ENCODE measurements at regions not wholly inside any gene's neighbourhood (a gene's known extent, or its start where the extent isn't known, plus 50 kb on each side); places are given as distances from the start of the nearest gene placed in this dataset.

DNA sequence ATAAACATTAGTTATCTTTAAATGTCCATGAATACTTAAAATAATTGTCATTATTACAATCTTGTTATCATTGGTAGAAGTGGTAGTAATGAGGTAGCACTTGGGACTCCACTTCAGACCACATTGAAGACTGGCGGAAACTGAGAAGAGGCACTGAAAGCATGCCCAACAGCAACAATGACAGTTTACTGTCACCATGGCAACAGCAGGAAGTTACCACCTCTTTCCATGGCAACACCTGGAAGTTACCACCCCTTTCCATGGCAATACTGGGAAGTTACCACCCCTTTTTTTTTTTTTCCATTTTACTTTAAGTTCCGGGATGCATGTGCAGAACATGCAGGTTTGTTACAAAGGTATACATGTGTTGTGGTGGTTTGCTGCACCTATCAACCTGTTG lies 494.9 kb upstream of the RBFOX1 start:
- TF ChIP-seq CREB5 (CRISPR knock-in tag; IDR thresholded peaks at IDR 0.05; ENCODE audit: low read depth): no peak
- TF ChIP-seq ESRRG (CRISPR knock-in tag; IDR thresholded peaks at IDR 0.05): no peak
- TF ChIP-seq RARB (CRISPR knock-in tag; IDR thresholded peaks at IDR 0.05): no peak
- no peak for TF ChIP-seq BACH2 (CRISPR knock-in tag; IDR thresholded peaks at IDR 0.05; ENCODE audit: borderline replicate concordance)
- TF ChIP-seq GLIS3 (CRISPR knock-in tag; IDR thresholded peaks at IDR 0.05): no peak
- no peak for TF ChIP-seq OSR1 (CRISPR knock-in tag; IDR thresholded peaks at IDR 0.05)
- no peak for TF ChIP-seq ZFP3 (CRISPR knock-in tag; IDR thresholded peaks at IDR 0.05)
- TF ChIP-seq ZFP30 (CRISPR knock-in tag; IDR thresholded peaks at IDR 0.05): no peak
- TF ChIP-seq POU6F1 (CRISPR knock-in tag; IDR thresholded peaks at IDR 0.05; ENCODE audit: borderline replicate concordance, low read depth): no peak
- TF ChIP-seq, protein P1, sequence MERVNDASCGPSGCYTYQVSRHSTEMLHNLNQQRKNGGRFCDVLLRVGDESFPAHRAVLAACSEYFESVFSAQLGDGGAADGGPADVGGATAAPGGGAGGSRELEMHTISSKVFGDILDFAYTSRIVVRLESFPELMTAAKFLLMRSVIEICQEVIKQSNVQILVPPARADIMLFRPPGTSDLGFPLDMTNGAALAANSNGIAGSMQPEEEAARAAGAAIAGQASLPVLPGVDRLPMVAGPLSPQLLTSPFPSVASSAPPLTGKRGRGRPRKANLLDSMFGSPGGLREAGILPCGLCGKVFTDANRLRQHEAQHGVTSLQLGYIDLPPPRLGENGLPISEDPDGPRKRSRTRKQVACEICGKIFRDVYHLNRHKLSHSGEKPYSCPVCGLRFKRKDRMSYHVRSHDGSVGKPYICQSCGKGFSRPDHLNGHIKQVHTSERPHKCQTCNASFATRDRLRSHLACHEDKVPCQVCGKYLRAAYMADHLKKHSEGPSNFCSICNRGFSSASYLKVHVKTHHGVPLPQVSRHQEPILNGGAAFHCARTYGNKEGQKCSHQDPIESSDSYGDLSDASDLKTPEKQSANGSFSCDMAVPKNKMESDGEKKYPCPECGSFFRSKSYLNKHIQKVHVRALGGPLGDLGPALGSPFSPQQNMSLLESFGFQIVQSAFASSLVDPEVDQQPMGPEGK (CRISPR knock-in tag; IDR thresholded peaks at IDR 0.05; ENCODE audit: borderline replicate concordance): no peak
- TF ChIP-seq ZNF8 (CRISPR knock-in tag; IDR thresholded peaks at IDR 0.05): no peak
- TF ChIP-seq SNAI2 (CRISPR knock-in tag; IDR thresholded peaks at IDR 0.05): no peak
- TF ChIP-seq PPARA (CRISPR knock-in tag; IDR thresholded peaks at IDR 0.05; ENCODE audit: borderline replicate concordance): no peak
- no peak for TF ChIP-seq TCF4 (CRISPR knock-in tag; IDR thresholded peaks at IDR 0.05; ENCODE audit: borderline replicate concordance)

Data from SK-N-SH treated with all-trans-retinoic acid at 6 μM for 48 hours (cell line).